ENCODE measurements at regions not wholly inside any gene's neighbourhood (a gene's known extent, or its start where the extent isn't known, plus 50 kb on each side); places are given as distances from the start of the nearest gene placed in this dataset.

- no peak for TF ChIP-seq POLR2A (IDR thresholded peaks at IDR 0.05; ENCODE audit: low read depth, low read length)
- TF ChIP-seq POLR2AphosphoS5 (IDR thresholded peaks at IDR 0.05; ENCODE audit: low read depth, low read length): no peak
- no peak for TF ChIP-seq TAF1 (IDR thresholded peaks at IDR 0.05; ENCODE audit: low read depth, low read length)
- no peak for TF ChIP-seq POU2F2 (IDR thresholded peaks at IDR 0.05; ENCODE audit: low read depth, low read length)
Measured at GRCh38 chr1:30267856-30268255, 455.5 kb downstream of the MATN1 start.
